Epithelial cell of esophagus (primary cell): ENCODE measurements at regions not wholly inside any gene's neighbourhood (a gene's known extent, or its start where the extent isn't known, plus 50 kb on each side); places are given as distances from the start of the nearest gene placed in this dataset.

Experiments used
- DNase-seq: peaks from one replicate; pipeline ENCODE4 v3.0.0; 2010; ENCODE audit warnings: low read depth
- H3K4me3 ChIP-seq: 2 replicates; pipeline ENCODE4 v1.5.1; 2011; ENCODE audit warnings: mild to moderate bottlenecking, low read length, control low read depth
- TF ChIP-seq, protein P1 (sequence below): IDR thresholded peaks from 2 replicates; pipeline ENCODE4 v1.5.1; 2011; ENCODE audit warnings: low read depth, mild to moderate bottlenecking, low read length, control low read depth, inconsistent platforms; ENCODE audit not compliant: insufficient read depth; ENCODE audit errors: missing control alignments

DNA sequence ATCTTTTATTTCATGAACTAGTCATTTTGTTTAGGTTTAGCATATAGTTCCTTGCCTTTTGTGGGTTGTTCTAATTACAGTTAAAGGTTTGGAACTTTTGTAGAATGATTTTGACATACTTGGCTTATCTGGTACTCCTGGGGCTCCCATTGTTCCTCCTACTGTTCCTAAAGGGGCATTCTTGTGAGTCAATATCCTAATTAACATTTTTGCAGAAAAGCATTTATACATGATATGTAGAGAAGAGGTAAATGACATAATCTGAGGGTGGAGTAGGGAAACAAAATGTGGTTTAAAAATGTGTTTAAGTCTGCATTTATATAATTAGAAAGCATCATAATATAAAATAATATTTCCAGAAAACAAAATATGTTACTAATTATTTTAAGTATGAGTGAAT is 529.2 kb downstream of the FAT4 start:
- no peak overlapping the region for H3K4me3 ChIP-seq
- TF ChIP-seq, protein P1, sequence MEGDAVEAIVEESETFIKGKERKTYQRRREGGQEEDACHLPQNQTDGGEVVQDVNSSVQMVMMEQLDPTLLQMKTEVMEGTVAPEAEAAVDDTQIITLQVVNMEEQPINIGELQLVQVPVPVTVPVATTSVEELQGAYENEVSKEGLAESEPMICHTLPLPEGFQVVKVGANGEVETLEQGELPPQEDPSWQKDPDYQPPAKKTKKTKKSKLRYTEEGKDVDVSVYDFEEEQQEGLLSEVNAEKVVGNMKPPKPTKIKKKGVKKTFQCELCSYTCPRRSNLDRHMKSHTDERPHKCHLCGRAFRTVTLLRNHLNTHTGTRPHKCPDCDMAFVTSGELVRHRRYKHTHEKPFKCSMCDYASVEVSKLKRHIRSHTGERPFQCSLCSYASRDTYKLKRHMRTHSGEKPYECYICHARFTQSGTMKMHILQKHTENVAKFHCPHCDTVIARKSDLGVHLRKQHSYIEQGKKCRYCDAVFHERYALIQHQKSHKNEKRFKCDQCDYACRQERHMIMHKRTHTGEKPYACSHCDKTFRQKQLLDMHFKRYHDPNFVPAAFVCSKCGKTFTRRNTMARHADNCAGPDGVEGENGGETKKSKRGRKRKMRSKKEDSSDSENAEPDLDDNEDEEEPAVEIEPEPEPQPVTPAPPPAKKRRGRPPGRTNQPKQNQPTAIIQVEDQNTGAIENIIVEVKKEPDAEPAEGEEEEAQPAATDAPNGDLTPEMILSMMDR, result no peak
- DNase-seq, result no peak

DNA sequence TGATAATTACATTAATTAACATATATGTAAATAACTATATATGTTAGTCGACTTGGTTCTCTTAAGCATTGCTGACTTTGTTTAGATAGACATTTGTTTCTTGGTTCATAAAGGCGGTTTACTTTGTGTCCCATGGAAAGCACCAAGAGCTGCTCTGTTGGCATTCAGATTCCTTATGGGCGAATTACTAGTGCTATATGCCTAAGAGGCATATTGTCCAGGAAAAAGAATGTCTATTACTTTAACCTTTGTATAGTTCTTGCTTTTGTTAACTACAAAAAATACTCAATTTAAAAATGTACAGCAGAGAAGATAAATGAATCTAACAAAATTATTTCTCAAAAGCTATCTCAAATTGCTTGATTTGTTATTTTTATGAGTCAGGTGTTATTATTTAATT is 532.8 kb downstream of the FAT4 start:
- no peak overlapping the region for H3K4me3 ChIP-seq
- DNase-seq, result no peak
- TF ChIP-seq, protein P1, result no peak

DNA sequence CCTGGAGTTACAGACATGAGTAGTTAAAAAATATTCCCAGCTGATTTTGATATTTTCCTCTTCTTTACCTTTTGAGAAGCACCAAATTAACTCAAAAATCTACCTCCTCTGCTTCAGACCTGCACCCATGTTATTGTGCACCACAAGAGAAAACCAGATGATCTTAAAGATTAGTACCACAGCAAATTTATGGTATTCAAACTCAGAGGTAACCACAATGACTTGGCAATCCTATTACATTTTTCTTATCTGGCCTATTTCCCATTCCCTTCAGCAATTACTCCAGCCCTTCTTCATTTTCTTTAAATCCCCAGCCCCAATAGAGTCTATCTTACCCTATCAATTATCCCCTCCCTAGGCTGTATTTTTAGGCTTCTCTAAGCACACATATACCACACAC is 535.1 kb downstream of the FAT4 start:
- no peak for DNase-seq
- no peak overlapping the region for H3K4me3 ChIP-seq
- TF ChIP-seq, protein P1, result no peak

DNA sequence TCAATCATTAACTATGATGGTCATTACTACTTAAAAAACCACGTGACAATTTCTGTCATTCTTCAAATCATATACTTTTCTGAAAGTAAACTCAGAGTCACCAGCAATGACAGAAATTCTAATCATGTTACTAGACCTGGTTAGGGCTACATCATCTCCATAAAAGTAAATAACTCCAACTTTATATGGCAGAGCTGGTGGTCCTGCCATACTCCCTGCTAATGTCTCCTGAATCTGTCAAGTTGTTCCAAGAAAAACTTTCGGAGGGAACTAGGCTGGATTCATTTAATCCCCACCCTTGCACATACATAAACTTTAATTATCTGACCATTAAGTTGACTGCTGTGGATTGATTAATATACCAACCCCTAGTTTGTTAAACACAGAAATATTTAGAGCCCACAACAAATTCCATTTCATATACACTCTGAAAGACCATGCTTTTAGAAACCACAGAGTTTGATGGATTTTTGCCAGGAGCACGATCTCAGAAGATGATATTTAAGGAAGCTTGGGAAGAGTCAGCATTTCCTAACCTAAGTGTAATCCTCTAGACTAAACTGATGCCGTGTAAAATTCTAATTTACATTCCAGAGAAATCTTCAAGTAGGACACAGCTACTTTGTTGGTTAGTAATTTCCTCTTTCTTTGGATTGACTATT is 577.0 kb downstream of the FAT4 start:
- TF ChIP-seq, protein P1, result no peak
- no peak for DNase-seq
- H3K4me3 ChIP-seq, result no peak overlapping the region

DNA sequence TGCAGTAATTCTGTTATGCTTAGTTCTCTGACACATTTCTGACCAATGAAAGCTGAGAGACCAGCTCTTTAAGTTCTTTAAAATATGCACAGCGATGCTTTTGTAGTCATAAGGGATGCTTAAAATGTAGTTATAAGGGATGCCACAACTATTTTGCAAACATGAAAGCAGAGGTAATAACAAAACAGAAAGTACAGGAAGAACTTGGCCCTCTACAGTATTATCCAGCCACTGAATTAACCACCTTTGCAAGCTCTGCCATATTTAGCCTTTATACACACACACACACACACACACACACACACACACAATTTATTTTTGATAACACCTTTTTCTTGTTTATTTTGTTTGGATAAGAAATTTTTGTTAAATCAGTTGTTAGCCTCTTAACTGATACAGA is 590.0 kb downstream of the FAT4 start:
- no peak for DNase-seq
- TF ChIP-seq, protein P1, result no peak

DNA sequence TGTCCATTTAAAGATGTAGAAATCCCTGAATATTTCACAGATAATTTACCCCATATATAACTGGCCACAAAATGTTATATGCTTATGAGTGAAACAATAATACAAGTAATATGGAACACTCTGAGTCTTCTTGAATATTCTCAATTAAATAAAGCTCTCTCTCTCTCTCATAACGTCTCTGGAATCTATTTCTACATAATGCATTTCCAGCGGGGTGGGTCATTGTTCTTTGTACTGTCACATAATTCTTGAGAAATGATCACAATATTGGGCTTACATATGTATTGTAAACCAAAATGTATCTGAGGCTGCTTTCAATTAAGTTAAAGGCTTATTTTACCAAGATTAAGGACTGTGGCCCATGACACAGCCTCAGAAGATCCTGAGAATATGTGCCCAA is 596.3 kb downstream of the FAT4 start:
- no peak overlapping the region for H3K4me3 ChIP-seq
- no peak for DNase-seq
- TF ChIP-seq, protein P1, result no peak

More for the DNA sequence above, 590.0 kb downstream of the FAT4 start:
- no peak overlapping the region for H3K4me3 ChIP-seq

DNA sequence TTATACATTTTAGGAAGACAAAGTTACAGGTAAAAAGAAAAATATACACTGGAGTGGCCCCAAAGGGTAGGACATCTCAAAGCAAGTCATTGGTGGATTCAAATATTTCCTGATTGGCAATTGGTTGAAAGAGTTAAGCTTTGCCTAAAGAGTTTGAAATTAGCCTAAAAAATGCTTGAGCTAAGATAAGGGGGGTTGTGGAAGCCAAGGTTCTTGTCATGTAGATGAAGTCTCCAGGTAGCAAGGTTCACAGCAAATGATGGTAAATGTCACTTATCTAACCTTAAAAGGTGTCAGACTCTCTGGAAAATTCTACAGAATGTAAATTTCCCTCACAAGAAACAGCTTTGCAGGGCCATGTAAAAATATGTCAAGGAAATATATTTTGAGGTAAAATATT is 596.7 kb downstream of the FAT4 start:
- no peak for DNase-seq
- no peak overlapping the region for H3K4me3 ChIP-seq
- TF ChIP-seq, protein P1, result no peak
